Stimulated activated naive B cell treated with anti-CD40 and anti-IgM and Interleukin-4, amounts not matched to agents 10 μg/mL and 1 μg/mL and 100 μg/mL, for 72 hours (primary cell): ENCODE measurements at regions not wholly inside any gene's neighbourhood (a gene's known extent, or its start where the extent isn't known, plus 50 kb on each side); places are given as distances from the start of the nearest gene placed in this dataset.
"Not testable (repeated sequence)": the region's sequence is repeated elsewhere in the genome, so short reads cannot be mapped to it uniquely, and the experiment has no call there.

Experiments
- ATAC-seq, 2 donors: fragments of 150-1000 bp; cut with Tn5 transposase; replicated peaks; 2 replicates each; pipeline ENCODE4 v1.10.0; 2021; ENCODE audit warnings: moderate library complexity in 1 of 2
- DNase-seq: peaks from one replicate; pipeline ENCODE4 v3.0.0; 2021
- H3K27ac Mint-ChIP-seq: one replicate; pipeline ENCODE4 v1.8.0; 2022; ENCODE audit warnings: mild to moderate bottlenecking, mixed read lengths
- H3K27me3 Mint-ChIP-seq, 2 donors: one replicate each; pipeline ENCODE4 v1.8.0; 2022; ENCODE audit warnings: mixed read lengths in 2 of 2
- H3K36me3 Mint-ChIP-seq, 2 donors: one replicate each; pipeline ENCODE4 v1.8.0; 2022; ENCODE audit warnings: mixed read lengths in 2 of 2, mild to moderate bottlenecking in 1 of 2
- H3K4me1 Mint-ChIP-seq, 2 donors: one replicate each; pipeline ENCODE4 v1.8.0; 2022; ENCODE audit warnings: mixed read lengths in 2 of 2, mild to moderate bottlenecking in 1 of 2
- H3K4me3 Mint-ChIP-seq, 2 donors: one replicate each; pipeline ENCODE4 v1.8.0; 2022; ENCODE audit warnings: mild to moderate bottlenecking in 2 of 2, mixed read lengths in 2 of 2, moderate library complexity in 1 of 2
- H3K9me3 Mint-ChIP-seq, 2 donors: one replicate each; pipeline ENCODE4 v1.8.0; 2022; ENCODE audit warnings: mixed read lengths in 2 of 2, mild to moderate bottlenecking in 1 of 2

DNA sequence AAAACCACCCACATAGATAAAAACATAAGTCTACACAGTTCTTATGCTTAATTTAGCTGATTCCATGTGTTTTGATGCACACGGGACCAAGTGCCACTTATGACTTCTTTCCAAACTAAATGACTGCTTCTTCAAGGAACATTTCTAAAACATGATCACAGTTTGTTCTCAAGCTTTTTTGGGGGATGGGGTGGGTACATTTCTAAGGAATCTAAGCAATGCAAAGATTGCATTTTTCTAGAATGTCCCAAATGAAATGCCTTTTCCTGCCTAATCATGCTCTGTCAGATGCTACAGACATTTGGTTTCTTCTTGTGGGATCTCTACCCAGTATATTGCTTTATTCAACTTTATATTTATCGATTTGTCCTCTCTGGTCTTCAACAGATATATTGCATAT, 496.8 kb upstream of the JAG1 start:
- H3K4me3 Mint-ChIP-seq = no peak overlapping the region

DNA sequence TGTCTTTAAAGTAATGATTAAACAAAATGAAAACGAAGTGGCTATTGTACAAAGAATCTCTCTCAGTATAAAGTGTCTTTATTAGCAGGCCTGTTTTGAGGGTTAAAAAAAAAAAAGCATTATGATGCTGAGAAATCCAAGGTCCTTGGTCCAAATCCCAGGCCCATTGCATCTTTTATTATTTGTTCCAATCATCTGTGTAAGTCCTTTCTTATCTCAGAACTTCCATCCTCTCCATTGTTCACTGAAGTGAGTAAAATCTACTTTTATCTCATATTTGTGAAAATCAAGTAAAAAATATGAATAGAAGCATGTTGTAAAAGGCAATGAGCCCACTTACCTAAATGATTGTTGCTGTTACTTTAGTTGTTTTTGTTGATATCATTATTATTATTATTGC, 499.1 kb upstream of the JAG1 start:
- Mint-ChIP-seq H3K27me3 (no peaks in the 10 kb centered on the region), H3K27ac (no peak overlapping the region), H3K4me3 (no peak overlapping the region), H3K36me3 (no peaks in the 10 kb centered on the region), H3K4me1 (no peaks in the 10 kb centered on the region), H3K9me3 (no peaks in the 10 kb centered on the region)
- DNase-seq = no peak
- no peak for ATAC-seq

More for the DNA sequence above, 496.8 kb upstream of the JAG1 start:
- Mint-ChIP-seq H3K9me3 (no peaks in the 10 kb centered on the region), H3K27ac (no peak overlapping the region), H3K4me1 (no peaks in the 10 kb centered on the region), H3K27me3 (no peaks in the 10 kb centered on the region), H3K36me3 (no peaks in the 10 kb centered on the region)
- ATAC-seq = no peak
- DNase-seq = no peak

DNA sequence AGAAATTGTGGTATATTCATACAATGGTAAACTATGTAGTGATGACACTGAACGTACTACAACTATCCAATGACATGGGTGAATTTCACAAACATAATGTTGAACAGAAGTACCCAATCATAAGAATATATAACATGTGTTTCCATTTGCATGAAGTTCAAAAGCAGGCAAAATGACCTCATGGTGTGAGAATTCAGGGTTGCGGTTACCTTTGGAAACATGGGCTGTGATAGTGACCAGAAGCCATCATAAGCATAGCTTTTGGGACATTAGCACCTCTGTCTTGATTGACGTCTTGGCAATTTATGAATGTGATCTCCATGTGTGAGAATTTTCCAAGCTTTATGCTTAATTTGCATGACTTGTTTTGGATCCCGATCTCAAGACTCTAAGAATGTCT, 500.1 kb upstream of the JAG1 start:
- H3K36me3 Mint-ChIP-seq = no peaks in the 10 kb centered on the region
- H3K27ac Mint-ChIP-seq = no peak overlapping the region
- H3K27me3 Mint-ChIP-seq = no peaks in the 10 kb centered on the region
- DNase-seq = no peak
- H3K9me3 Mint-ChIP-seq = no peaks in the 10 kb centered on the region
- H3K4me1 Mint-ChIP-seq = no peaks in the 10 kb centered on the region
- ATAC-seq = no peak
- no peak overlapping the region for H3K4me3 Mint-ChIP-seq

DNA sequence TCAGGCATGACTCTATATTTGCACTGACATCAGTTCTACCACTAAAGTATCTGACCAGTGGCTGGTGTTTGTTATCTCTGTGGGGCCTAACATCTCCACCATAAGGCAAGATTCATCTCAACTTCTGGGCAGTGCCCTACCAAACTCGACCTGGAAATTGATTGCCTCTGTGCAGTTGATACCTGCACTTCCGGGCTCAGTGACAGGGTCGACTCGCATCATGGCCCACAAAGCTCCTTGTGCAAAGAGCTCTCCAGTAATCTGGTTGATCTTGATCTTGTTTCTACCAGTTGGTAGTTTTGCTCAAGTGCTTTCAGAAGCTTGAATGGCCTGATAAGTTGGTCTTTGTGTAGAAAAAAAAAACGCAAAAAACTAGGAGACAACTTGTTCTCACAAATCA, 501.1 kb upstream of the JAG1 start:
- H3K36me3 Mint-ChIP-seq = no peaks in the 10 kb centered on the region
- H3K27ac Mint-ChIP-seq = no peak overlapping the region
- no peaks in the 10 kb centered on the region for H3K4me1 Mint-ChIP-seq
- no peak for DNase-seq
- ATAC-seq = no peak
- H3K9me3 Mint-ChIP-seq = peaks cover 0 to 2% of the 10 kb centered on the region in 2 donors
- no peaks in the 10 kb centered on the region for H3K27me3 Mint-ChIP-seq
- no peak overlapping the region for H3K4me3 Mint-ChIP-seq

DNA sequence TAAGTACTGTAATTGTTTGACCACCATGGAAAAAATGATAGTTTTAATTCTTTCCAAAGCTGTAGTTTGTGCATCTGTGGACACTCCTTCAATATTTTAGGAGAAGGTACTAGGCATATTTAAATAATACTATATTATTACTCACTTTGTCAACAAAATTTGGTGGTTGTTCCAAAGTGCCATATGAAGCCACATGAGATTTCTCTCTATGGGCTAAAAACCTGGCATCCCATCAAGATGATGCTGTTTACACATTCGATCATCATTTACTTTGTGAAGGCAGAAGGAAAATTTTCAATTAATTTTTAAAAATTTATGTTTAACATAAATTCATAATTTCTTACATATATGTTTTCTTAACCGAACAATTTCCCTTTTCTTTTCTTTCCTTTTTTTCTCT, 502.6 kb upstream of the JAG1 start:
- Mint-ChIP-seq H3K4me3 (no peak overlapping the region), H3K9me3 (peaks cover 6 to 7% of the 10 kb centered on the region in 2 donors), H3K4me1 (no peaks in the 10 kb centered on the region), H3K27ac (no peak overlapping the region), H3K27me3 (no peaks in the 10 kb centered on the region), H3K36me3 (no peaks in the 10 kb centered on the region)
- ATAC-seq = no peak
- DNase-seq = no peak

DNA sequence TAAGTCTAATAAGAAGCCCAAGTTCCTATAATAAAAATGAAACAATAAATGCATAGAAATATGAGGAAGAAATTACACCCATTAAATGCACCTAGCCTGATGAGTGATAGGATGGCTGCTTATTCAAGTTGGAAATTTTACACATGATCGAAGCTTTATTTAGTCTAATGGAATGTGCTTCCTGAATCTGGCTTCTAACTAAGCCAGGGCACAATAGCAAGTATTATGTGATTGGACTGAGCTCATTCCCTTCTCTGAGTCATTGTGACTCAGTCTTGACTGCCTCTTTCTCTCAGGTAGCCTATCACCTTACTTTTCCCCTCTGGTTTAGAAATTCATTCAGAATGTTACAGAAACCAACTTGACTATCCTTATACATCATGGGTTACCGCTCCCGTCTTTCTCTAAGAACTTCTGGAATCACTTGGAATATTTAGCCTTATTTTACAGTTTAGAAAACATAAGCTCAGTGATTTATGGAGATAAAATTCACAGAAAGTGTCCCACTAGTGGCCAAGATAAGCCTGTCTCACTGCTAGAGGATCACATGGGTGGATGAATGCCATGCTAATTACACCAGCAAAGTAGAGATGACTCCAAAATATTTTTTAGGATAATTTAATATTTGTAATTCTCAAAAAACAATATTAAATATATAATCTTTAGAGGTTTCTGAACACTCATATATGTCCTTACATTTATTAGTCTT, 505.3 kb upstream of the JAG1 start:
- DNase-seq = no peak
- no peak overlapping the region for H3K4me3 Mint-ChIP-seq
- H3K9me3 Mint-ChIP-seq = peaks cover 7 to 8% of the 10 kb centered on the region in 2 donors
- H3K4me1 Mint-ChIP-seq = no peaks in the 10 kb centered on the region
- no peak for ATAC-seq
- H3K27ac Mint-ChIP-seq = no peak overlapping the region
- no peaks in the 10 kb centered on the region for H3K27me3 Mint-ChIP-seq
- H3K36me3 Mint-ChIP-seq = no peaks in the 10 kb centered on the region

DNA sequence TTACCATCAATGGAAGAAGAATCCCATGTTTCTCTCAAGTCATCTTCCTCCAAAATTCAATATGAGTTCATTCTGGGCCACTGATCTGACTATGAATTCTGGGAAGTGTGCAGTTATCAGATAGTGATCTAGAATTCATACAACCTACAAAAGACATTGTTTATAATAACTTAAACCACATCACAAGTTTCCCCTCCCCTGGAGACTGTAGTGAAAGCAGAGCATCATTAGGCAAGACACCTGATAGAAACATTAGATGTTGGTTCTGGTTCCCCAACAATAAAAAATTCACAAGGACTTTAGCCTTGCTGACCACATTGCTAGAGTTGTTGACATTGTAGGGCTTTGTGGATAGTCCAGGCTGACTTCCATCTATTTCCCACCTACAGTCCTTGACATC, 506.4 kb upstream of the JAG1 start:
- Mint-ChIP-seq H3K4me3 (no peak overlapping the region), H3K27me3 (no peaks in the 10 kb centered on the region), H3K36me3 (no peaks in the 10 kb centered on the region), H3K4me1 (no peaks in the 10 kb centered on the region), H3K27ac (no peak overlapping the region), H3K9me3 (peaks cover 7 to 8% of the 10 kb centered on the region in 2 donors)
- ATAC-seq = no peak
- no peak for DNase-seq

DNA sequence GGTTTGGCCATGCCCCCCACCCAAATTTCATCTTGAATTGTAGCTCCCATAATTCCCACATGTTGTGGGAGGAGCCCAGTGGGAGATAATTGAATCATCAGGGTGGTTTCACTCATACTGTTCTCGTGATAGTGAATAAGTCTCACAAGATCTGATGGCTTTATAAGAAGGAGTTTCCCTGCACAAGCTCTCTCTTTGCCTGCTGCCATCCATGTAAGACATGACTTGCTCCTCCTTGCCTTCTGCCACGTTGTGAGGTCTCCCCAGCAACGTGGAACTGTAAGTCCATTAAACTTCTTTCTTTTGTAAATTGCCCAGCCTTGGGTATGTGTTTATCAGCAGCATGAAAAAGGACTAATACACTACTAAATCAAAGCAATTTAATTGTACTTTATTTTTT, 507.3 kb upstream of the JAG1 start:
- not testable (repeated sequence) for H3K27ac Mint-ChIP-seq

DNA sequence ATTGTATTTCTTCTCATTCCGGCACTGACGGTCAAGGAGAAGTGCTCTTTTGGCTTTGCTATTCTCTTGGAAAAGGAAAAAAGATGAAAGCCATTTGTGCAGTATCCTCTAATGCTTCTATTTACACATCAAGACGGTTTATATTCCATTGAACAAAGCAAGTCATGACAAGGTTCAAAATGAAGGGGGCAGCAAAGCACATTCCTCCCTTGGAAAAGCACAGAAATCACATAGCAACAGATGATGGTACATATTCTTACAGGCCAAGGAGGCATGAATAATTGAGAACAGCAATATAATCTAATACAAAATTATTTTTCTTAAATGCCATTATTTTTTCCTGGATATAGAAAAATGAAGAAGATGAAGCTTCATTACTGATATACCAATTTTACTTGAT, 508.2 kb upstream of the JAG1 start:
- no peaks in the 10 kb centered on the region for H3K4me1 Mint-ChIP-seq
- H3K27me3 Mint-ChIP-seq = no peaks in the 10 kb centered on the region
- ATAC-seq (no peak), DNase-seq (no peak)
- no peak overlapping the region for H3K4me3 Mint-ChIP-seq
- peaks cover 7 to 8% of the 10 kb centered on the region in 2 donors for H3K9me3 Mint-ChIP-seq
- no peaks in the 10 kb centered on the region for H3K36me3 Mint-ChIP-seq
- no peak overlapping the region for H3K27ac Mint-ChIP-seq

More for the DNA sequence above, 507.3 kb upstream of the JAG1 start:
- not testable (repeated sequence) for H3K27me3 Mint-ChIP-seq, H3K4me1 Mint-ChIP-seq, ATAC-seq, H3K36me3 Mint-ChIP-seq, H3K9me3 Mint-ChIP-seq, H3K4me3 Mint-ChIP-seq, DNase-seq

DNA sequence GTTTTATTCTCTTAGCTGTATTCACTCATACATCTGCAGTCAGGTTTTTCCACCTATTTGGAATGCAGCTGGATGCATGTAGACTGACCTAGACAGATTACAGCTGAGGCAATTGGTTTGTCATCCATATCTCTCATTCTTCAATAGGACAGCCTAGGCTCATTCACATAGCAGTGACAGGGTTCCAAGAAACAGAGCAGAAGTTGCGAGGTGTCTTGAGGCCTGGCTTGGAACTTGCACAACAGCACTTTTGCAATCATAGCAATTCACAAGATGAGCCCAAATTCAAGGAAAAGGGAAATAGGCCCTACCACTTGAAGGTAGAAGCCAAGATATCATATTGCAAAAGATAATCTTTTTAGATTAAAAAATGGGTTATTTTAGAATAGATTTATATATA, 508.9 kb upstream of the JAG1 start:
- H3K27me3 Mint-ChIP-seq = no peaks in the 10 kb centered on the region
- H3K27ac Mint-ChIP-seq = no peak overlapping the region
- no peak for ATAC-seq
- no peak for DNase-seq
- no peaks in the 10 kb centered on the region for H3K36me3 Mint-ChIP-seq
- no peaks in the 10 kb centered on the region for H3K4me1 Mint-ChIP-seq
- no peak overlapping the region for H3K4me3 Mint-ChIP-seq
- peaks cover 7 to 8% of the 10 kb centered on the region in 2 donors for H3K9me3 Mint-ChIP-seq

DNA sequence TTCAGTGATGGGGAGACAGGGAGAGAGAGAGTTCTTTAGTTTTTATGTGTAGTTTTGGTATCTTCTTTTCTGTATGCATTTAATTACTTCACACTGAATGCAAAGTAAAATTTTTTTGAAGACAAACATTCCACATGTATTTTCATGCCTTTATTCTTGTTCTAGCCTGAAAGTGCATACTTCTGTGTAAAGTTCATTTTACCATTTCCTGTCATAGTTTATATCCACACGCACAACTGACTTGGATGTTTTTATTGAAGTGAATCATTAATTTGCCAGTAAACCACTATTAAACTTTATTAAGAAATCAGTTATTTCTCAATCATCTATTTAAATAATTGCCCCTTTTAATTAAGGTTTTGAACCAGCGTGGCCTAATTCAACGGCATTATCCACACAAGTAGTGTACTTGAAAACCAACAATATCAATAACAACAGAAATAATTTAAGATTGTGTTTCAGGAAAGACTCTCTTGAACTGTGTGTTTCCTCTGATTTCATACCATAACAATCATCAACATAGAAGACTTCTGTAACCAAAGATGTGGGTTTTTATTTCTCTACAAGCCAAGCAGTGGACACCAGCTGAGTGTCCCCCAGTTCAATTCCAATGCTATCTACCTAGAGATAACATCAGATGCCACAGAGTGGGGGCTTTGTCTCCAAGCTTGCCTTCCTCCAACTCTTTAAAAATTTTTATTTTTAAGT, 512.7 kb upstream of the JAG1 start:
- H3K4me3 Mint-ChIP-seq = no peak overlapping the region
- no peaks in the 10 kb centered on the region for H3K4me1 Mint-ChIP-seq
- H3K9me3 Mint-ChIP-seq = peaks cover 0 to 2% of the 10 kb centered on the region in 2 donors
- no peak for ATAC-seq
- H3K27me3 Mint-ChIP-seq = no peaks in the 10 kb centered on the region
- H3K36me3 Mint-ChIP-seq = no peaks in the 10 kb centered on the region
- DNase-seq = no peak
- H3K27ac Mint-ChIP-seq = no peak overlapping the region

DNA sequence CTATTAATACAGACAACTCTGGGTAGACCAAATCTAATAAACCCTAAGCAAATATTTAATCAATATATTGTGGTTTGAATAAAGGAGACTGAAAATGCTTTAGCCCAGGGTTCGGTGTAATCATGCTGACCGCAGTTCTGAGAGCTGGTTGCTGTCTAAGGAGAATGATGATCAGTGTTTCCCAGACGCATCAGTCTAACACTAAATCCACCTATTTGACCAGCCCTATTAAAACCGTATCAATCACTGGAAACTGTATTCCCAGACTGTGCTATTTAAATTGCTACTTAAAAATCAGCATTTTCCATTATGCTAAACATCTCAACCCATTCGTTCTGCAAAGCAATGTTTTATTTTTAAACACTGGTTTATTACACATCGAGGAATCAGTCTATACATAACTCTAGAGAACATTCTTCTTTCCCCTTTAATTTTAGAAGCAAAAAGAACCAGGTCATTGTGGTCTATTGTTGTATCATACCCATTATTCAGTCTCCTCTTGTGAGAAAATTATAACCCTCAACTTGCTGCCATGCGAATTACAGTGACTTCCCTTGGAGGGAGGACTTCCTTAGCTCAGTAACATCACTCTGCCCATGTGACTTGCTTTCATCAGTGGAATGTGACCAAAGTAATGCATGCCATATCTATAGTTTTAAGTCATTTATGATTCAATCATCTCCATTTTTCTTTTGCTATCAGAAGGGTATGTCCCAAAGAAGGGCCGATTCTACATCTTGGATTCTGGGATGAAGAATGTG, 515.2 kb upstream of the JAG1 start:
- no peaks in the 10 kb centered on the region for H3K36me3 Mint-ChIP-seq
- ATAC-seq (no peak), DNase-seq (no peak)
- H3K9me3 Mint-ChIP-seq = no peaks in the 10 kb centered on the region
- H3K27ac Mint-ChIP-seq = no peak overlapping the region
- no peaks in the 10 kb centered on the region for H3K27me3 Mint-ChIP-seq
- H3K4me3 Mint-ChIP-seq = no peak overlapping the region
- no peaks in the 10 kb centered on the region for H3K4me1 Mint-ChIP-seq

DNA sequence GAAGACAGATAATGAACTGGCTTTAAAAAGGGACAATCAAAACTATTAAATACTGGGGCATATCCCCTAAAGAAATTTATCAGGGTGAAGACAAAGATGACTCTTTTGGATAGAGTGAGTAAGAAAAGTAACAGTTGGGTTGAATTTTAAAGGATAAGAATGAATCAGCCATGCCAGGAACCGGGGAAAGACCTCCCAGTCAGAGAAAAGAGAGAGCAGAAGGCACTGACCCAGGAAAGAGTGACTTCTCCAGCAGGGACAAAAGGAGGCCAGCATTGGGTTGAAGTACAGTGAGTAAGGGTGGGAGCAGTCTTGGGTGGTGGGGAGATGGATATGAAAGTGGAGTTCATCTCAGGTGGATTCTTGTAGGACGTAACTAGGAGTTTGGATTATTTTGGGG, 516.9 kb upstream of the JAG1 start:
- no peak overlapping the region for H3K4me3 Mint-ChIP-seq
- no peaks in the 10 kb centered on the region for H3K4me1 Mint-ChIP-seq
- DNase-seq = no peak
- H3K27ac Mint-ChIP-seq = no peak overlapping the region
- no peak for ATAC-seq
- no peaks in the 10 kb centered on the region for H3K9me3 Mint-ChIP-seq
- no peaks in the 10 kb centered on the region for H3K36me3 Mint-ChIP-seq
- H3K27me3 Mint-ChIP-seq = no peaks in the 10 kb centered on the region

DNA sequence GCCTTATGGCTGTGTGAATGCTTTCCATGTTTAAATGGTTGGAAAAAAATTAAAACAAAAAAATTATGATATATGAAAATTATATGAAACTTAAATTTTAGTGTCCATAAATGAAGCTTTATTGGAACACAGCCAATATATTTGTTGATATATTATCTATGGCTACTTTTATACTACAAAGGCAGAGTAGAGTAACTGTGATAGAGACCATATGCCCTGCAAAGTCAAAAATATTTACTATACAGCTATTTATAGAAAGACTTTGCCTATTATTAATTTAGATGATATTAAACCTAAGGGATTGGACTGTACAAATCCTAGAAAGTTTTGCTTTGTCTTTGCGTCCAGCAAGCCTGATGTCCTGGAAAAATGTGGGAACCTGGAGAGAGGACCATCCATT, 518.3 kb upstream of the JAG1 start:
- Mint-ChIP-seq H3K27me3 (no peaks in the 10 kb centered on the region), H3K9me3 (no peaks in the 10 kb centered on the region), H3K4me1 (no peaks in the 10 kb centered on the region), H3K36me3 (no peaks in the 10 kb centered on the region), H3K4me3 (no peak overlapping the region), H3K27ac (no peak overlapping the region)
- ATAC-seq = no peak
- DNase-seq = no peak

DNA sequence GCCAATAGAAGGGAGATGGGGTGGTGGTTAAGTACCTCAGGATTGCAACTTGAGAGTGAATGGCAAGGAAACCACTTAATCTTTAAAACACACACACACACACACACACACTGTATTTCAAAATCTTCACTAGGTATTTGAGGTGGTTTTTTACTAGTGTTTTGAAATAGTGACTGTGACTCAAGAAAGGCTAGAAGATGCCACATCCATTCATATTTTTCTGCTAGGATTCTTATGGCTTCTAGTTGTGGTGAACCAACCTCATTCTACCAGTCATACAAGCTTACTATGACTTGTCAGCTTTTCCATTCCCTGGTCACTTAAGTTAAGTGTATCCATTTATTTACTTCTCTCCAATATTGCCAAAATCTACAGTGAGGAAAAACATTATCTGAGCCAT, 519.4 kb upstream of the JAG1 start:
- no peak overlapping the region for H3K4me3 Mint-ChIP-seq
- no peaks in the 10 kb centered on the region for H3K27me3 Mint-ChIP-seq
- H3K4me1 Mint-ChIP-seq = no peaks in the 10 kb centered on the region
- no peaks in the 10 kb centered on the region for H3K9me3 Mint-ChIP-seq
- H3K36me3 Mint-ChIP-seq = no peaks in the 10 kb centered on the region
- ATAC-seq = no peak
- no peak overlapping the region for H3K27ac Mint-ChIP-seq
- no peak for DNase-seq
